ENCODE measurements at regions not wholly inside any gene's neighbourhood (a gene's known extent, or its start where the extent isn't known, plus 50 kb on each side); places are given as distances from the start of the nearest gene placed in this dataset.

DNA sequence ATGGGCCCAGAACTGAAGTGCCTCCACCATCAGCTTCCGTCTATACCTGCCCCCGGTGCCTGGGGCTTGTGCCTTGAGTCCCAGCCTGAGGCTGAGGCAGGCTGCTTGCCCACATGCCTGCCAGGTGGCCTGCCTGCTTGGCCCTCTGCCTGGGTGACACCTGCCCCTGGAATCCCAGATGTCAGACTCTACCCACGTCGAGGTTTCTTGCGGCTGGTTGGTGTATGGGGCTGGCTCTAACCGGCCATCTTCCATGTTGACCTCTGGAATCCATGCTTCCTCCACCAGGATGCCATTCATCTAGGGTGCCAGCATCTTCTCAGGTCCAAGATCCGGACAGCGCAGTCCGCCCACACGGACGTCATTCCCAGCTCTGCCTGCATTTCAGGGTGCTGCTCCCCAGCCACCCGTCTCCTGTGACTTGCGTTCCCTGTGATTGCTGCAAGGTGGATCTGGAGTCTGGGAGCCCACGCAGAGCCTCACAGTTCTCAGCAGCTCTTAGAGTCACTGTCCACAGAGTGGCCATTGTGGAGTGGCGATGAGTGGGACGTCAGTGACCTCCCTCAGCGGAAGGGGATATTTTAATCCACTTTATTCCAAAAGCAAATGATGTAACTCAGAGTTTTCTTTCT lies 298.1 kb downstream of the TCERG1L start:
- no peak for FAIRE-seq

GRCh38 chr10:131014271-131014670 lies 297.2 kb downstream of the TCERG1L start:
- no peak for FAIRE-seq

DNA sequence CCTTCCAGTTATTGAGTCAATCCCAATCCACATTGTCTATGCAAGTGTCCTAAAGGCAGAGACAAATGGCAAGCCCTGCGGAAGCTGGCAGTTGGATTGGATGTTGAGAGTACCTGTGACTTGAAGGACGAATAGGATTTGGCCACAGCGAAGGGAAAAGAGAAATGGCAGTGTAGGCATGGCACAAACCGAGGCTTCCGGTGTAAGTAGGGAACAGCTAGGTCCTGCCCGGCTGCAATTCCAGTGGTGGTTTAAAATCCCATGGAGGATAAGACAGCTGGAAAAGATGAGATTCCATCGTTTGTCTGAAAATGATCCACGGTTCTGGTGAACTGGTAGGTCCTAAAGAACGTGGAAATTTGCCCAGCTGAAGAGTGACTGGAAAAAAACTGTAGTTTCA lies 296.2 kb downstream of the TCERG1L start:
- no peak for FAIRE-seq

GRCh38 chr10:131016556-131016955 lies 295.0 kb downstream of the TCERG1L start:
- no peak for FAIRE-seq

DNA sequence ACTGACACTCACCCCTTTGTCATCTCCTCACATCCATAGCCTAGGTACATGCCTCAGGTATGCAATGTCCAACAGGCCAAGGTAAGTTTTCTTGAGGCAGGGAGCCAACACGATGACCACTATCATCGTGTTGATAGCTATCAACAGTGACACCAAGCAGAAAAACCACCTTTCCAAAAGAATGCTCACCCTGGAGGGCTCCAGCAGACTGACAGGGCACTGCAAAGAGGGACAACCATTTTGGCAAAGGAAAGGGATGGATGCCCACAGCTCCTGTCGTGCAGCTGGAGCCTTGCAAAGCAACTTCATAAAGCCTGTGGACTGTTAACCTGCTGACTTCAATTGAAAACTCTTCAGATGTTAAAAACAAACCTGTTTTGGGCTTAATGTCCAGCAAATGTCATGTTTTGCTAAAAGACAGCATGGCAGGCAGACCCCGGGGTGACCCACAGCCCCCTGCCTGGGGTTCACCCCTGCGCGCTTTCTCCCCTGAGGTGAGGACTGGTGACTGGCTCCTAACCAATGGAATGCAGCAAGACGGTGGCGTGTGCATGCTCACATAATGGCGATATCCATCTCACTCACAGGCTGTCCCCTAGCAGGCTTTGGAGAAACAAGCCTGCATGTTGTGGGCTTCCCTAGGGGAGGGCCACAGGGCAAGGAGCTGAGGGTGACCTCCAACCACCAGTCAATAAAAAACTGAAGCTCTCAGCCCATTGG lies 293.8 kb downstream of the TCERG1L start:
- no peak for FAIRE-seq

DNA sequence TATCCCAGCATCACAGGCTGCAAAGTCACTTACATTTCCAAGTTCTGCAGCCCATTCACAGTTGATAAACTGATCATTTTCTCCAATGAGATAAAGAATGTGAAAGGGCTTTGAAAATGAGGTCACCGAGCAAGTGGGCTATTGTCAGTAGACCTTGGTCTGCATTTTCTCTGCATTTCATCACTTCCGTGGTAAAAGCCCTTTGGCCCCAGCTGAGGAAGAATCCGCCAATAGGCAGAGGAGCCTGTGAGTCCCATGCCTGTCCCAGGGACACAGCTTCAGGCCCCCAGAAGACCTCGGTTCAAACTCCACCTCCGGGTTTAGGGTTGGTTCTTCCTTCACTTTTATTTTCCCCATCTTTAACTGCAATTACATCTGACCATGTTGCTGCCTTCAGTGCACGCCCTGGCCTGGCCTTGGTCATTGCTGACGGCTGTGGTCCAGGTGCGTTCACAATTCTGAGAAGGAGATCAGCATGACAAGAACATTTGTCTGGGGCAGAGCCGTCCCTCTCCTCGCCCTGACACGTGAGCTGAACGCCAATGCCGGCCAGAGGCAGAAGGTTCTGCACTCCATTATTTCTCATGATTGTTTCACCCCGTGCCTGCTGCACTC lies 292.5 kb downstream of the TCERG1L start:
- FAIRE-seq = no peak

DNA sequence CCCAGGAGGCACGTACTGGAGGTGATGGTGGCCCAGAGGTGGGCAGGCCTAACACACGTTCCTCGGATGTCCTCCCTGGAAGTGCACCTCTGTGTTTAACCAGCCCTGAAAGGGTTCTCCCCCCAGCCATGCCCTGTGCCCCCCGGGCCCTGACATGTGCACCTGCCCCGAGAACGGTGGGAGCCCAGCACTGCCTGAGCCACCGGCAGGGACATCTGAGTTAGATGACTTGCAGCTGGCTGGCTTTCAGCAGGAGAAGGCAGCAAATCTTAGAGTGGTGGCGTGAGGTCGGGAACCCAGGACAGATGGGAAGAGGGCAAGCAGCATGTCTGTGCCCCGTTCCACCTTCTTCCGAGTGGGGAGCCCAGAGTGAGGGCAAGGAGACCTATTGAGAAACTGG lies 291.8 kb downstream of the TCERG1L start:
- no peak for FAIRE-seq

- FAIRE-seq = no peak
These were observed 290.7 kb downstream of the TCERG1L start for GRCh38 chr10:131020775-131021174.

- no peak for FAIRE-seq
These were observed 290.1 kb downstream of the TCERG1L start for GRCh38 chr10:131021246-131021895.

DNA sequence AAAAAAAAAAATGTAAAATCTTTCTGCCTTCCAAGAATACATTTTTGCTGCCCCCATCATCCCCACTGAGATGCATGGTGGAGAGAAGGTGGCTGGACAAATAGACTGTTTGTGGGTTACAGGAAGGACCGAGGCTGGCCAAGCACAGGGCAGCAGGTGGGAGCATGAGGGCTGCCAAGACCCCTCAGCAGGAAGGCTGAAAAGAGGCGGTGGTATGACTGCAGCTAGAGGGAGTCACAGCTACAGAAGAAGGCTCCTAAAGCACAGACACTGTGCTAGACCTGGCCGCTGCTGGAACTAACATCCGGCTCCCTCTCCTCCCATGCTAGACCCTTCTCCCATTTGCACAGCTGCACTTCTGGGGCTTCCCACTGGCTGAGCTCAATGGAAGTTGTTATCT lies 289.6 kb downstream of the TCERG1L start:
- no peak for FAIRE-seq

DNA sequence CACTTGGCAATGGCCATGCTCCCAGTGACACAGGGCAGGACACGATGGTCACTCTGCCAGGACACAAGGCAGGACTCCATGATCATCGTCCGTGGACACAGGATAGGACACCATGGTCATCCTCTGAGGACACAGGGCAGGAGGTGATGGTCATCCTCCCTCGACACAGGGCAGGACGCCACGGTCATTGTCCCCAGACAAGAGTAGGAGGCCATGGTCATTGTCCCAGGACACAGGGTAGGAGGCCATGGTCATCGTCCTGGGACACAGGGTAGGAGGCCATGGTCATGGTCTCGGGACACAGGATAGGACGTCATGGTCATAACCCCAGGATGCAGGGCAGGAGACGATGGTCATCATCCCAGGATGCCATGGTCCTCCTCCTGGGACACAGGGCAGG lies 289.2 kb downstream of the TCERG1L start:
- no peak for FAIRE-seq

- no peak for FAIRE-seq
These were observed 288.5 kb downstream of the TCERG1L start for GRCh38 chr10:131022981-131023380.

- no peak for FAIRE-seq
These were observed 287.0 kb downstream of the TCERG1L start for GRCh38 chr10:131024259-131025131.

DNA sequence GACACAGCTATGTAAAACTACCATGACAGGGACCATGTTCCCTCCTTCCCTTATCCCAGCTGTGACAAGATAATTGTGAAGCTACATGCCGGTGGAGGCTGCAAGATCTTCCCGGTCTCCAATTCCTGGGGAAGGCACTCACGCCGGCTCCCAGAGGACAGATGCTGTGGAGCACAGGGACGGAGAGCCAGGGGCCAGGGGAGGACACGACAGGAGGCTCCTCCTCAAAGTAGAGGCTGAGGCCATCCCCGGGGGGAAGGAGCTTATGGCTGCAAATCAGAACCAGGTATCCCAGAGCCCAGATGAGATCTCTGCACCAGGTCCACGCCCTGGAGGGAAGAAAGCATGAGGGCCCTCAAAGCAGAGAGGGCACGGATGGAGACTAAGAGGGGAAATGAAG lies 286.2 kb downstream of the TCERG1L start:
- no peak for FAIRE-seq

- no peak for FAIRE-seq
These were observed 284.3 kb downstream of the TCERG1L start for GRCh38 chr10:131027256-131027655.

- no peak for FAIRE-seq
These were observed 280.2 kb downstream of the TCERG1L start for GRCh38 chr10:131031346-131031745.

DNA sequence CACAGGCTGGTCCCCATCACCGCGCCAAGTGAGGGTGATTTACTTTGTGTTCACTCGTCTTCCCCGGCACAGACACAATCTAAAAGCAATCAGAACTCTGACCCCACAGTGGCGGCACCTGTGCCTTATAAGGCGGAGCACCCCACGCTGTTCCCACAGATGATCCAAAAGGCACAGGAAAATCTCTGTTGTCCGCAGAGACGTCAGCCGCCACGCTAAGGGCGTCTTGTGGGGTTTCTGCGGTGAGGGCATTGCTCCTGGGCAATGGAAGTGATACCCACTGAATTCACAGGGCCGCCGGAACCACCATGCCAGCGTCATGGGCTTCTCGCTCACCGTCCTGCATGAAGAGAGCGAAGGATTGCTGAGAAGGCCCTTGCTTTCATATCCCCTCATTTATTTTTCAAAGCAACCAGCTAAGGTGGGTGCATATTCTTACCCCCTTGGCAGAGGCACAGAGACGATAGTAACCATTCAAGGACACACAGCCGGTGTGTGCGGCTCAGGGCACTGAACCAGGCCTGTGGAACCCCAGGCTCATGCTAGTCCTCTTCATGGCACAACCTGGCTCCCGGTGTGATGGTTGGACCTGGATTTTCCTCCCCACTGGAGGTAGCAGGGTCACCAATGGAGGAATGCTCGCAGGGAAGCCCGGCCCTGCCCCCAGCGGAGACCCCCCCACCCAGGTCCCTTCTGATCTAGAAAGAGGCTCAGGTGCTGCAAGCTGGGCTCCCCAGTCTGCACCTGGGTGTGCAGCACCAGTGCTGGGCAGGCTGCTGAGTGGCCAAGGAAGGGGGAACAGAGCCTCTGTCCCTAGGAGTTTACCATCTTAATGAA lies 279.0 kb downstream of the TCERG1L start:
- FAIRE-seq = no peak

GRCh38 chr10:131033166-131034085 lies 278.1 kb downstream of the TCERG1L start:
- no peak for FAIRE-seq

- FAIRE-seq = no peak
These were observed 277.1 kb downstream of the TCERG1L start for GRCh38 chr10:131034451-131034850.

- no peak for FAIRE-seq
These were observed 275.7 kb downstream of the TCERG1L start for GRCh38 chr10:131035779-131036178.

DNA sequence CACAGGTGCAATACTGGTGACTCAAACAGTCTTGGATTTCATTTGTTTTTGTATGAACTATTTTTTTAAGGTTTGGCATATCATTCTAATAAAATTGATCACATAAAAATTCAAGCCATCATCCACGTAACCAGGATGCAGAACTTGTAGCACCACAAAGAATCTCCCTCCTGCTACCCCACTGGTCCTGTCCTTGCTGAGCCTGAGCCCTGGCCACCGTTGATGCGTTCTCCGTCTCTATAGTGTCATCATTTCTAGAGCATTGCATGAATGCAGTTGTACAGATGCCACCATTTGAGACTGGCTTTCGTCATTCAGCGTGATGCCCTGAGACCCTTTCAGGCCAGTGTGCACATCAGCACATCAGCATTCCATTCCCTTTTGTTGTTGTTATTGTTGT lies 273.5 kb downstream of the TCERG1L start:
- no peak for FAIRE-seq
